Astrocyte of the cerebellum (primary cell): ENCODE measurements at regions not wholly inside any gene's neighbourhood (a gene's known extent, or its start where the extent isn't known, plus 50 kb on each side); places are given as distances from the start of the nearest gene placed in this dataset.
"Not testable (repeated sequence)": the region's sequence is repeated elsewhere in the genome, so short reads cannot be mapped to it uniquely, and the experiment has no call there.

Experiments used
- DNase-seq: peaks from one replicate; pipeline ENCODE4 v3.0.0-alpha.2; 2011; ENCODE audit warnings: low read depth
- H3K4me3 ChIP-seq: 2 replicates; pipeline ENCODE4 v1.5.1; 2011; ENCODE audit warnings: mild to moderate bottlenecking, low read depth, low read length, moderate library complexity
- CTCF ChIP-seq: IDR thresholded peaks from 2 replicates; pipeline ENCODE4 v1.5.1; 2012; ENCODE audit warnings: low read length, low read depth, moderate library complexity, mild to moderate bottlenecking; ENCODE audit errors: missing control alignments
- in situ Hi-C: cut with HindIII; loops from 2 replicates; pipeline ENCODE4 v1.10.0; 2017; ENCODE audit warnings: low sequenced_read_pairs

- in situ Hi-C loops: no loop called here
Measured at GRCh38 chr4:126761947-126762662, 870.7 kb upstream of the INTU start.

GRCh38 chr4:126762663-126763247 is 870.0 kb upstream of the INTU start:
- TF ChIP-seq CTCF: no peak
- no peak overlapping the region for H3K4me3 ChIP-seq
- in situ Hi-C loops: no loop called here
- no peak for DNase-seq

More at GRCh38 chr4:126761947-126762662, 870.7 kb upstream of the INTU start:
- TF ChIP-seq CTCF: no peak
- no peak overlapping the region for H3K4me3 ChIP-seq
- DNase-seq: no peak

- DNase-seq: no peak
- in situ Hi-C loops: no loop called here
- H3K4me3 ChIP-seq: no peak overlapping the region
- TF ChIP-seq CTCF: no peak
Measured at GRCh38 chr4:126766241-126766640, 866.5 kb upstream of the INTU start.

GRCh38 chr4:126768338-126768737 is 864.4 kb upstream of the INTU start:
- no peak overlapping the region for H3K4me3 ChIP-seq
- in situ Hi-C loops: no loop called here
- TF ChIP-seq CTCF: no peak
- no peak for DNase-seq

GRCh38 chr4:126770811-126771553 is 861.8 kb upstream of the INTU start:
- H3K4me3 ChIP-seq, in situ Hi-C loops, DNase-seq: not testable (repeated sequence)

- in situ Hi-C loops, H3K4me3 ChIP-seq, DNase-seq: not testable (repeated sequence)
Measured at GRCh38 chr4:126771618-126772017, 861.1 kb upstream of the INTU start.

GRCh38 chr4:126772662-126773061 is 860.1 kb upstream of the INTU start:
- TF ChIP-seq CTCF: no peak
- H3K4me3 ChIP-seq: no peak overlapping the region
- no peak for DNase-seq
- in situ Hi-C loops: no loop called here
